HUDEP-2 (cell line): ENCODE measurements at regions not wholly inside any gene's neighbourhood (a gene's known extent, or its start where the extent isn't known, plus 50 kb on each side); places are given as distances from the start of the nearest gene placed in this dataset.
"Not testable (repeated sequence)": the region's sequence is repeated elsewhere in the genome, so short reads cannot be mapped to it uniquely, and the experiment has no call there.

ENCODE experiments used
- DNase-seq, 76 experiments: peaks; one replicate each; lab custom pipeline; 2025; ENCODE audit not compliant: unreplicated experiment in 76 of 76; lab: John Stamatoyannopoulos, UW

- DNase-seq, result no peak
Observed at GRCh38 chr11:44450295-44450932, 115.0 kb upstream of the CD82 start.

GRCh38 chr11:44451706-44452105 lies 113.8 kb upstream of the CD82 start:
- no peak for DNase-seq

- DNase-seq, result no peak
Observed at GRCh38 chr11:44452827-44453572, 112.5 kb upstream of the CD82 start.

GRCh38 chr11:44453871-44454270 lies 111.6 kb upstream of the CD82 start:
- no peak for DNase-seq

GRCh38 chr11:44454666-44455065 lies 110.8 kb upstream of the CD82 start:
- no peak for DNase-seq

GRCh38 chr11:44456544-44457300 lies 108.7 kb upstream of the CD82 start:
- peak in 5 of 76 experiments; percentile 1 to 7 (median 5) for DNase-seq

- DNase-seq, result no peak
Observed at GRCh38 chr11:44457862-44458261, 107.6 kb upstream of the CD82 start.

GRCh38 chr11:44463751-44464150 lies 101.7 kb upstream of the CD82 start:
- no peak for DNase-seq

GRCh38 chr11:44464741-44465140 lies 100.7 kb upstream of the CD82 start:
- no peak for DNase-seq

GRCh38 chr11:44466531-44467205 lies 98.8 kb upstream of the CD82 start:
- DNase-seq, result no peak

- no peak for DNase-seq
Observed at GRCh38 chr11:44467413-44467812, 98.0 kb upstream of the CD82 start.

- DNase-seq, result no peak
Observed at GRCh38 chr11:44467931-44468330, 97.5 kb upstream of the CD82 start.

GRCh38 chr11:44468345-44468988 lies 97.0 kb upstream of the CD82 start:
- no peak for DNase-seq

- no peak for DNase-seq
Observed at GRCh38 chr11:44469412-44469811, 96.1 kb upstream of the CD82 start.

GRCh38 chr11:44470854-44471253 lies 94.6 kb upstream of the CD82 start:
- DNase-seq, result no peak

- no peak for DNase-seq
Observed at GRCh38 chr11:44471603-44472002, 93.9 kb upstream of the CD82 start.

- no peak for DNase-seq
Observed at GRCh38 chr11:44472916-44473315, 92.5 kb upstream of the CD82 start.

- DNase-seq, result no peak
Observed at GRCh38 chr11:44474702-44475101, 90.8 kb upstream of the CD82 start.

- DNase-seq, result no peak
Observed at GRCh38 chr11:44475114-44475686, 90.3 kb upstream of the CD82 start.

- not testable (repeated sequence) for DNase-seq
Observed at GRCh38 chr11:44482338-44482737, 83.1 kb upstream of the CD82 start.
